HEK293T (cell line): ENCODE measurements at regions not wholly inside any gene's neighbourhood (a gene's known extent, or its start where the extent isn't known, plus 50 kb on each side); places are given as distances from the start of the nearest gene placed in this dataset.

Experiments
- BHLHE40 ChIP-seq: fragments of 450-650 bp; IDR thresholded peaks from 2 replicates; pipeline ENCODE4 v1.6.1; 2016; ENCODE audit warnings: mild to moderate bottlenecking, moderate library complexity, borderline replicate concordance
- CTBP1 ChIP-seq: fragments of 450-650 bp; IDR thresholded peaks from 2 replicates; pipeline ENCODE4 v1.6.1; 2016; ENCODE audit warnings: borderline replicate concordance
- ELF4 ChIP-seq: fragments of 450-650 bp; IDR thresholded peaks from 2 replicates; pipeline ENCODE4 v1.6.1; 2017; ENCODE audit warnings: antibody characterized with exemption
- FOXA1 ChIP-seq: fragments of 450-650 bp; IDR thresholded peaks from 2 replicates; pipeline ENCODE4 v1.6.1; 2016; ENCODE audit warnings: mild to moderate bottlenecking
- FOXK2 ChIP-seq: fragments of 450-650 bp; IDR thresholded peaks from 2 replicates; pipeline ENCODE4 v1.6.1; 2016; ENCODE audit warnings: mild to moderate bottlenecking
- FOXM1 ChIP-seq: fragments of 450-650 bp; IDR thresholded peaks from 2 replicates; pipeline ENCODE4 v1.6.1; 2017; ENCODE audit warnings: mild to moderate bottlenecking, borderline replicate concordance
- HDGF ChIP-seq: fragments of 450-650 bp; IDR thresholded peaks from 2 replicates; pipeline ENCODE4 v1.6.1; 2017; ENCODE audit warnings: antibody characterized with exemption, borderline replicate concordance
- L3MBTL2 ChIP-seq: fragments of 450-650 bp; conservative IDR thresholded peaks from 2 replicates; pipeline ENCODE4 v1.6.1; 2016; ENCODE audit warnings: mild to moderate bottlenecking
- LEF1 ChIP-seq: fragments of 450-650 bp; IDR thresholded peaks from 2 replicates; pipeline ENCODE4 v1.6.1; 2017; ENCODE audit warnings: mild to moderate bottlenecking, borderline replicate concordance
- NFRKB ChIP-seq: fragments of 450-650 bp; IDR thresholded peaks from 2 replicates; pipeline ENCODE4 v1.6.1; 2016; ENCODE audit warnings: mild to moderate bottlenecking, moderate library complexity
- SP1 ChIP-seq: fragments of 450-650 bp; IDR thresholded peaks from 2 replicates; pipeline ENCODE4 v1.6.1; 2017
- SUZ12 ChIP-seq: fragments of 450-650 bp; IDR thresholded peaks from 2 replicates; pipeline ENCODE4 v1.6.1; 2016; ENCODE audit warnings: mild to moderate bottlenecking
- TARDBP ChIP-seq: fragments of 450-650 bp; IDR thresholded peaks from 2 replicates; pipeline ENCODE4 v1.6.1; 2016

- TF ChIP-seq SP1 (no peak), FOXA1 (no peak), FOXK2 (no peak), FOXM1 (no peak), SUZ12 (no peak), HDGF (no peak), ELF4 (no peak), LEF1 (no peak), BHLHE40 (no peak), L3MBTL2 (no peak), NFRKB (no peak), TARDBP (no peak), CTBP1 (no peak)
Measured at GRCh38 chr3:14258906-14259904, 80.6 kb downstream of the LSM3 start.
